ENCODE measurements at regions not wholly inside any gene's neighbourhood (a gene's known extent, or its start where the extent isn't known, plus 50 kb on each side); places are given as distances from the start of the nearest gene placed in this dataset.
"Not testable (repeated sequence)": the region's sequence is repeated elsewhere in the genome, so short reads cannot be mapped to it uniquely, and the experiment has no call there.

GRCh38 chr22:16730894-16731293, 94.3 kb downstream of the XKR3 start:
- not testable (repeated sequence) for DNase-seq

GRCh38 chr22:16727491-16727890, 97.7 kb downstream of the XKR3 start:
- not testable (repeated sequence) for DNase-seq

DNA sequence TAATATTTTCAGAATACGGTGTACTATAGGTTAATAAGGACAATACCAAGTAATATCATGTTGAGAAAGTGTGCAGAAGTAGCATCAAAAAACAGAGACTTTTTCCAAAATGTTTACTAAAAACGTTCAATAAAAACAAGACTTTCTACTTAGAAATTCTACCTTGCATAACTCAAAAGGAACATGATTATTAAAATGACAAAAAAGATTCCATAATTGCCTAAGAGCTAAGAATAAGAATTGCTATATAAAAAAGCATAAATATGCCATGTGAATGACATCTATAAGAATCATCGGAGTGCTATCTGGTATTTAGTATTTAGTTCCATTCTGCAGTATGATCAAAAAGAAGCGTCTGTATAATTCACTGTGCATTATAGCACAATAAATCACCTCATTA, 102.0 kb downstream of the XKR3 start:
- not testable (repeated sequence) for DNase-seq

GRCh38 chr22:16722564-16722963, 102.6 kb downstream of the XKR3 start:
- DNase-seq = peak; percentile 48

- peak; percentile 69 for DNase-seq
These were observed 103.2 kb downstream of the XKR3 start for GRCh38 chr22:16721961-16722360.

DNA sequence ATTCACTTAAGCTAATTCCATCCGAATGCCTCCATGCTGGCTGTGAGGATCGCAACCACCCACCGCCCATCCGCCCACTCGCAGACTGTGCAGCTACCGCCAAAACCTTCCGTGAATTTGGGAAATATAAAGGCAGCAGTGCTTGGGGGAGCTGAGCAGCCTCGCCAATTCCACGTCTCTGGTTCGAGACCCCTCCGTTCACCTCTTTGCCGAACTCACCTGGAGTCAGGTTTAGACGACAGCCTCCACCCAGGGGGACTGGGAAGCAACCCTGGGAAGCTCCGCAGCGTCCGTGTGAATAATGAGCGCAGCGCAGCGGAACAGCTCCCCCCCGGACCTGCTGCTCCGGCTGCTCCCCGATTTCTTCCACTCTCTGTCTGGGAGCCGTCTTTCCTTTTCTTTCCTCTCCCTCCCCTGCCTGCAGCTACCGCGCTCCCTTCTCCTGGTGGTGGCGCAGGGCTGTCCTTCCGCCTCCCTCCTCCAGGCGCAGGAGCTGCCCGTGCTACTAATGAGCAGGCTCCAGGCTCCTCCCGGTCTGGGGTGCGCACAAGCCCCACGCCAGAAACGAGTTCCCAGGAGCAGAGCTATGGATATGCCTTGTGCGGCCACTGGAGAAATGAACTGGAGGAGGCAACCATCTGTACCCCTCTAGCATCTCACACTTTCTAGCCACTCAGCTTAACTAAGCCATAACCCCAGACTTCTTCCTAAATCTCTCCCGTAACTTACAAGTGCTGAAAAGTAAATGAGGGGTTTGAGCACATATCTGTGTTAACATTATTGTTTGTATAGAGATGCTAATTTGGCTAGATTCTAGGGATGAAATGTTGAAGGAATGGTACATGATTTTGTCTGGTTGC, 107.3 kb downstream of the XKR3 start:
- peak; percentile 5 for DNase-seq

GRCh38 chr22:16714568-16714967, 110.6 kb downstream of the XKR3 start:
- DNase-seq = not testable (repeated sequence)

GRCh38 chr22:16702318-16702870, 109.8 kb upstream of the CCT8L2 start:
- not testable (repeated sequence) for DNase-seq

- DNase-seq = not testable (repeated sequence)
These were observed 107.8 kb upstream of the CCT8L2 start for GRCh38 chr22:16700390-16700789.

DNA sequence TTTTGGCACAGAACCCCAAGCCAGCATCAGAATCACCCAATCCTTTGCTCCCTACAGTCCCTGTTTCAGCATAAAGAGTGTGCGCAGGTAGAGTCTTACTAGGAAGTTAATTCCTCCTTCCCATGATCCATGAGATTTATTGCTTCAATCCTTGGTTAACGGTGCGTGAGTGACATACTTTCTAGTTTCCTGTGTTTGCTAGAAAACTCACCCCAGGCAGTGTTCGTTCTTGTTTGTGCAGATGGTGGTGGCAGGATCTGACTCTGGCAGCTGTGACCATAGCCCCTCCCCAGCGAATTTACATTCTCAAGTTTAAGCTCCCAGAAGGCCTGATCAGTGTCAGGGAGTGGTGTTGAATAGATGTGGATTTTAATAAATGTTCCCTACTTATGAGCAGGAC, 106.7 kb upstream of the CCT8L2 start:
- DNase-seq = no peak

DNA sequence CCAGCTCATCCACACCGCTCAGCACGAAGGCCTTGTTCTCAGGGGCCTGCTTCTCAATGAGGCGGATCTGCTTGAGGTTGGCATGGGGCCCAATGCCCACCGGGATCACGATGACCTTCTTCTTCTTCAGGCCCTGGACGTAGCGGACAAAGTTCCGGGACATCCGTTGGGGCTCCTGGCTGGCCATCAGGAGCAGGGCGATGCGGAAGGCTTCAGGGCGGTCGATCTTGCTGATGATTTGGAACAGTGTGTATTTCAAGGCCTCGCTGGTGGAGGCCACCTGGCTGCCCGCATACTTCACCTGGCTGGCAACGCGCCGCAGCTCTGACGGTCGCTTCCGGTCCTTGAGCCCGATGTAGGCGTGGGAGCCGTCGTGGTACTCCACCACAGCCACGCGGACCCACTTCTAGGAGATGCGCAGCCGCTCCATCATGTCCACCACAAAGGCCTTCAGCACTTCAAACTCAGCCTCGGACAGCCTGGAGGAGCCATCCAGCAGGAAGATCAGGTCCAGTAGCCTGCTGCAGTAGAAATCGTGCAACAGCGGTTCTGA, 105.0 kb upstream of the CCT8L2 start:
- DNase-seq = not testable (repeated sequence)

DNA sequence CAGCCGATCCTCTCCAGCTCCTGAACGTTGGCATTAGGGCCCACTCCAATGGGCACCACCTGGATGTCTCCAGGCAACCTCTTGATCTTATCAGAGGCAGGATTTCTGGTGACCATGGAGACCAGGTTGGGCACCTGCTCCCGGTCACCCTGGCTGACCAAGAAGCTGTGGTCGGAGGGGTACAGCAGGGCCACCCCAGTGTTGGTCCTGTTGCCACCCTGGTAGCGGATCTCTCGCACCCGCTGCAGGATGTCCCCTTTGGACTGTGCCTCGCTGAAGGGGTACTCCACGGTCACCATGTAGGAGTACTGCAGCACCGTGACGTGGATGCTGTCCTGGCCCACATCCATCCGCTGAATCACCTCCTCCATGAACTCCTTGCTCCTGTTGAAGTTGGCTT, 104.3 kb upstream of the CCT8L2 start:
- not testable (repeated sequence) for DNase-seq

DNA sequence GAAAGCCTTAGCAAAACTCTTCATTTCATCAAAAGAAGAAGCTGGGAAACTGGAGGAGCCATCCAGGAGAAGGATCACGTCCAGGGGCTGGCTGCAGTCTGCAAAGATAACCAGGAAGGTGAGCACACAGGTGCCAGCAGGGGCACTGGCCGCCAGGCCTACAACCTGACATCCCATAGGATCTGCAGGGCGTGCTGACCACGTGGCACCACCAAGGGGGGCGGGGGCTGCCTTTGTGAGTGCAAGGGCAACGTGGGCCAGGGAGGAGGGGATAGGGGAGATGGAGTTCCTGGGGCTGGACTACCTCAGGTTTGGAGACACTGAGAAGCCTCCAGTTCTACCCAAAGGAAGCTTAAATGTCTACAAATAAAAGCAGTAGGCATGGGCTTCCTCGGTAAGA, 102.7 kb upstream of the CCT8L2 start:
- no peak for DNase-seq

- not testable (repeated sequence) for DNase-seq
These were observed 101.1 kb upstream of the CCT8L2 start for GRCh38 chr22:16693747-16694146.

- DNase-seq = not testable (repeated sequence)
These were observed 96.7 kb upstream of the CCT8L2 start for GRCh38 chr22:16689358-16689757.

GRCh38 chr22:16681290-16681689, 88.7 kb upstream of the CCT8L2 start:
- DNase-seq = not testable (repeated sequence)

DNA sequence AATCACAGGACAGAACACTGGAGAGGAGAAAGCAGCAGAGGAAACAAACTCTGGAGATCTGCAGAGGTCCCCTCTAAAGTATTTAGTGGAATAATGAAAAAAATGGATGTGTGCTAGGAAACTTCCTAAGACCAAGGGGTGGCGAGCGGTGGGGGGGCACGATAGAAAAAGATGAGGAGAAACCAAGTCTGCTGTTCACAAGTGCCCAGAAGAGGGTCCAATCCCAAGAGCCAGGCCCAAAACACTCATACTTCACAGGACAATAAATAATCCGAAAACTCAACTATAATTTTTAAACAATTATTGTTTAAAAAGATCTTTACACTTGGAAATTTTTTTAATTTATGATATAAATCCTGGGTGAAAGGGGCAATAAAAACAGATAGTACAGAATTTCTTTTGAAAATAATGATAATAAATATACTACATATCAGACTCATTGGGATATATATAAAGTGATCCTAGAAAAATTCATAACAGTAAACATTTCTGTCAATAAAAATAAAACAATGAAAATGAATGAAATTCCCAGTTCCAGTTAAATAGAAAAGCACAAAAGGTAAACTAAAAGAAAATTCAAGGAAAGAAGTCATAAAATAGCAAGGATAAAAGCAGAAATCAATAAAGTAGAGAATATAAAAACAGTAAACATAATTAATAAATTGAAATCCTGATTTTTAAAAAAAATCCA, 87.7 kb upstream of the CCT8L2 start:
- not testable (repeated sequence) for DNase-seq

GRCh38 chr22:16679191-16679834, 86.7 kb upstream of the CCT8L2 start:
- not testable (repeated sequence) for DNase-seq

GRCh38 chr22:16673433-16673832, 80.8 kb upstream of the CCT8L2 start:
- not testable (repeated sequence) for DNase-seq

- DNase-seq = not testable (repeated sequence)
These were observed 73.0 kb upstream of the CCT8L2 start for GRCh38 chr22:16665610-16666009.

DNA sequence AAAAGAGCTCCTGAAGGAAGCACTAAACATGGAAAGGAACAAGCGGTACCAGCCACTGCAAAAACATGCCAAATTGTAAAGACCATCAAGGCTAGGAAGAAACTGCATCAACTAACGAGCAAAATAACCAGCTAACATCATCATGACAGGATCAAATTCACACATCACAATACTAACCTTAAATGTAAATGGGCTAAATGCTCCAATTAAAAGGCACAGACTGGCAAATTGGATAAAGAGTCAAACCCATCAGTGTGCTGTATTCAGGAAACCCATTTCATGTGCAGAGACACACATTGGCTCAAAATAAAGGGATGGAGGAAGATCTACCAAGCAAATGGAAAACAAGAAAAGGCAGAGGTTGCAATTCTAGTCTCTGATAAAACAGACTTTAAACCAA, 69.7 kb upstream of the CCT8L2 start:
- not testable (repeated sequence) for DNase-seq

GRCh38 chr22:16660989-16661388, 68.4 kb upstream of the CCT8L2 start:
- DNase-seq = not testable (repeated sequence)

- DNase-seq = not testable (repeated sequence)
These were observed 68.0 kb upstream of the CCT8L2 start for GRCh38 chr22:16660570-16660969.
